ENCODE measurements at regions not wholly inside any gene's neighbourhood (a gene's known extent, or its start where the extent isn't known, plus 50 kb on each side); places are given as distances from the start of the nearest gene placed in this dataset.

- no peaks in the 10 kb centered on the region for H3K4me1 ChIP-seq (ENCODE audit: insufficient read depth, low read length)
- H3K36me3 ChIP-seq (replicated peaks in 1 of 2; ENCODE audit: control insufficient read depth in 1 of 2, insufficient read depth in 2 of 2, low read length in 2 of 2) = no peaks in the 10 kb centered on the region
- no peaks in the 10 kb centered on the region for H3K9me3 ChIP-seq (ENCODE audit: low read length)
- H3K4me3 ChIP-seq (replicated peaks in 1 of 3; ENCODE audit: insufficient read depth in 1 of 3, low read depth in 2 of 3, low read length in 3 of 3) = no peak overlapping the region
- H4K20me1 ChIP-seq (ENCODE audit: insufficient read depth, low read length) = no peaks in the 10 kb centered on the region
- H3K4me2 ChIP-seq (ENCODE audit: low read depth, low read length) = no peak overlapping the region
- DNase-seq (ENCODE audit: low spot score) (no peak), FAIRE-seq (no peak), ATAC-seq (no peak)
- POLR2A ChIA-PET = no interaction called here
- no peak overlapping the region for H3K9ac ChIP-seq (ENCODE audit: insufficient read depth, low read depth, low read length)
- CTCF ChIA-PET (ENCODE audit: low intra/inter-chr PET ratio, low total read pairs) = no interaction called here
- no peaks in the 10 kb centered on the region for H3K79me2 ChIP-seq (ENCODE audit: insufficient read depth, low read length)
- in situ Hi-C loops (cut with HindIII; ENCODE audit: extremely low pct_ligation_motif_present, low pct_unique_long_range_greater_than_20kb) = loop anchor here (10.0 kb wide), 1 partner anchor 218 kb away; no protein-coding TSS in a partner anchor
- WGBS (ENCODE audit: low lambda C conversion rate) = no CpG with 5 or more reads among the region's 1 CpG
- no peaks in the 10 kb centered on the region for H3K27me3 ChIP-seq (ENCODE audit: control insufficient read depth in 1 of 2, insufficient read depth in 2 of 2, low read length in 2 of 2)
- BruUV-seq (replicated peaks) = no TSS peak
- intact Hi-C loops (cut with micrococcal nuclease; ENCODE audit: unreplicated experiment) = no loop called here
- no peak overlapping the region for H2AFZ ChIP-seq (ENCODE audit: low read length)
- no peak overlapping the region for H3K27ac ChIP-seq (ENCODE audit: extremely low read length, insufficient read depth, low read length)
- no peak for TF ChIP-seq MAF1 (CRISPR knock-in tag; IDR thresholded peaks at IDR 0.05; ENCODE audit: borderline replicate concordance)
- TF ChIP-seq NCOA1 (CRISPR knock-in tag; IDR thresholded peaks at IDR 0.05) = no peak
- no peak for TF ChIP-seq ZSCAN20 (CRISPR knock-in tag; IDR thresholded peaks at IDR 0.05; ENCODE audit: borderline replicate concordance)
- TF ChIP-seq ZSCAN25 (CRISPR knock-in tag; IDR thresholded peaks at IDR 0.05) = no peak
- no peak for TF ChIP-seq NR2F1 (CRISPR knock-in tag; IDR thresholded peaks at IDR 0.05)
- no peak for TF ChIP-seq KLF13 (CRISPR knock-in tag; IDR thresholded peaks at IDR 0.05)
- TF ChIP-seq ZNF317 (CRISPR knock-in tag; IDR thresholded peaks at IDR 0.05) = no peak
- no peak for TF ChIP-seq GPBP1L1 (CRISPR knock-in tag; IDR thresholded peaks at IDR 0.05)
- TF ChIP-seq ZNF841 (CRISPR knock-in tag; IDR thresholded peaks at IDR 0.05; ENCODE audit: borderline replicate concordance) = no peak
- TF ChIP-seq TEAD3 (CRISPR knock-in tag; optimal IDR thresholded peaks at IDR 0.05; ENCODE audit: borderline replicate concordance) = no peak
Observed at GRCh38 chrX:106392346-106392745, 219.4 kb upstream of the RADX start.

Data from HepG2 (cell line).